ENCODE measurements at regions not wholly inside any gene's neighbourhood (a gene's known extent, or its start where the extent isn't known, plus 50 kb on each side); places are given as distances from the start of the nearest gene placed in this dataset.

DNA sequence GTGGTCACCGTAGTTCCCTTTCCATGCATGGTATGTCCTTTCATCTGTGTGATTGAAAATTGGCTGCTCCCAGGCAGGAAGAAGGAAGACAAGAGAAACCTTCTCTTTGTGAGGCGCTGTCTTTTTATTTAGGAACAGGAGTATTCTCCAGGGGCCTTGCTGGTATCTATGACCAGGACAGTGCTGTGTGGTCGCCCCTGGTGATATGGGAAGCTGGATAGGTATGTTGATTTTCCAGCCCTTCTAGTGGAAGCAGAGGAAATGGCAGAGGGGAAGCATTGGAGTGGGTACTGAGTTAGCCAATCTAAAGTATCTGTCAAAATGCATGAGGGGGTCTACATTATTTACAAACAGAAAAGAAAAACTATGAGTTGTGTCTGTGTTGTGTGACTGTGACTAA lies 226.6 kb downstream of the MTX2 start:
- TF ChIP-seq POU6F1 (CRISPR knock-in tag; IDR thresholded peaks at IDR 0.05; ENCODE audit: borderline replicate concordance, low read depth) (no peak), ZFP3 (CRISPR knock-in tag; IDR thresholded peaks at IDR 0.05) (no peak), SNAI2 (CRISPR knock-in tag; IDR thresholded peaks at IDR 0.05) (no peak), RARB (CRISPR knock-in tag; IDR thresholded peaks at IDR 0.05) (no peak), GLIS3 (CRISPR knock-in tag; IDR thresholded peaks at IDR 0.05) (no peak), TOX (CRISPR knock-in tag; IDR thresholded peaks at IDR 0.05; ENCODE audit: borderline replicate concordance) (no peak), ZC3H10 (CRISPR knock-in tag; IDR thresholded peaks at IDR 0.05) (no peak), ZFP30 (CRISPR knock-in tag; IDR thresholded peaks at IDR 0.05) (no peak), ZNF565 (CRISPR knock-in tag; conservative IDR thresholded peaks at IDR 0.05; ENCODE audit: low read depth) (no peak)
- TF ChIP-seq, protein P1, sequence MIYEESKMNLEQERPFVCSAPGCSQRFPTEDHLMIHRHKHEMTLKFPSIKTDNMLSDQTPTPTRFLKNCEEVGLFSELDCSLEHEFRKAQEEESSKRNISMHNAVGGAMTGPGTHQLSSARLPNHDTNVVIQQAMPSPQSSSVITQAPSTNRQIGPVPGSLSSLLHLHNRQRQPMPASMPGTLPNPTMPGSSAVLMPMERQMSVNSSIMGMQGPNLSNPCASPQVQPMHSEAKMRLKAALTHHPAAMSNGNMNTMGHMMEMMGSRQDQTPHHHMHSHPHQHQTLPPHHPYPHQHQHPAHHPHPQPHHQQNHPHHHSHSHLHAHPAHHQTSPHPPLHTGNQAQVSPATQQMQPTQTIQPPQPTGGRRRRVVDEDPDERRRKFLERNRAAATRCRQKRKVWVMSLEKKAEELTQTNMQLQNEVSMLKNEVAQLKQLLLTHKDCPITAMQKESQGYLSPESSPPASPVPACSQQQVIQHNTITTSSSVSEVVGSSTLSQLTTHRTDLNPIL (CRISPR knock-in tag; IDR thresholded peaks at IDR 0.05; ENCODE audit: low read depth) = no peak
- no peak for ATAC-seq

GRCh38 chr2:176496761-176497160 lies 227.5 kb downstream of the MTX2 start:
- TF ChIP-seq TCF4 (CRISPR knock-in tag; IDR thresholded peaks at IDR 0.05; ENCODE audit: borderline replicate concordance) = no peak
- TF ChIP-seq GLIS3 (CRISPR knock-in tag; IDR thresholded peaks at IDR 0.05) = no peak
- TF ChIP-seq ZNF565 (CRISPR knock-in tag; conservative IDR thresholded peaks at IDR 0.05; ENCODE audit: low read depth) = no peak
- no peak for TF ChIP-seq PPARA (CRISPR knock-in tag; IDR thresholded peaks at IDR 0.05; ENCODE audit: borderline replicate concordance)
- no peak for TF ChIP-seq TSHZ2 (CRISPR knock-in tag; IDR thresholded peaks at IDR 0.05)
- no peak for TF ChIP-seq PATZ1 (CRISPR knock-in tag; IDR thresholded peaks at IDR 0.05; ENCODE audit: borderline replicate concordance)
- TF ChIP-seq TOX (CRISPR knock-in tag; IDR thresholded peaks at IDR 0.05; ENCODE audit: borderline replicate concordance) = no peak
- no peak for TF ChIP-seq ESRRG (CRISPR knock-in tag; IDR thresholded peaks at IDR 0.05)
- TF ChIP-seq ZFP3 (CRISPR knock-in tag; IDR thresholded peaks at IDR 0.05) = no peak
- no peak for TF ChIP-seq CSRNP3 (CRISPR knock-in tag; IDR thresholded peaks at IDR 0.05)
- ATAC-seq = no peak

GRCh38 chr2:176500901-176501300 lies 231.7 kb downstream of the MTX2 start:
- TF ChIP-seq ARNTL (CRISPR knock-in tag; IDR thresholded peaks at IDR 0.05; ENCODE audit: borderline replicate concordance, low read depth) (no peak), OSR1 (CRISPR knock-in tag; IDR thresholded peaks at IDR 0.05) (no peak), TCF4 (CRISPR knock-in tag; IDR thresholded peaks at IDR 0.05; ENCODE audit: borderline replicate concordance) (no peak), POU6F1 (CRISPR knock-in tag; IDR thresholded peaks at IDR 0.05; ENCODE audit: borderline replicate concordance, low read depth) (no peak)
- ATAC-seq = no peak
